ENCODE measurements at regions not wholly inside any gene's neighbourhood (a gene's known extent, or its start where the extent isn't known, plus 50 kb on each side); places are given as distances from the start of the nearest gene placed in this dataset.
A peak's percentile ranks its signal among the peaks of the same experiment; 100 is the strongest.

GRCh38 chr2:191560411-191560980 is 117.4 kb upstream of the NABP1 start:
- DNase-seq (ENCODE audit: low read depth) = no peak

- DNase-seq (ENCODE audit: low read depth) = no peak
These were observed 112.8 kb upstream of the NABP1 start for GRCh38 chr2:191565120-191565519.

GRCh38 chr2:191565647-191566198 is 112.2 kb upstream of the NABP1 start:
- peak; percentile 39 for DNase-seq (ENCODE audit: low read depth)

GRCh38 chr2:191566344-191566743 is 111.6 kb upstream of the NABP1 start:
- DNase-seq (ENCODE audit: low read depth) = peak; percentile 89

- no peak for DNase-seq (ENCODE audit: low read depth)
These were observed 110.7 kb upstream of the NABP1 start for GRCh38 chr2:191567206-191567605.

GRCh38 chr2:191569025-191569424 is 108.9 kb upstream of the NABP1 start:
- peak; percentile 33 for DNase-seq (ENCODE audit: low read depth)

- peak; percentile 68 for DNase-seq (ENCODE audit: low read depth)
These were observed 106.7 kb upstream of the NABP1 start for GRCh38 chr2:191571163-191571769.

- no peak for DNase-seq (ENCODE audit: low read depth)
These were observed 105.6 kb upstream of the NABP1 start for GRCh38 chr2:191572319-191572718.

- DNase-seq (ENCODE audit: low read depth) = no peak
These were observed 104.7 kb upstream of the NABP1 start for GRCh38 chr2:191573216-191573615.

- DNase-seq (ENCODE audit: low read depth) = peak; percentile 59
These were observed 103.7 kb upstream of the NABP1 start for GRCh38 chr2:191574232-191574631.

GRCh38 chr2:191577605-191578004 is 100.3 kb upstream of the NABP1 start:
- DNase-seq (ENCODE audit: low read depth) = no peak

- DNase-seq (ENCODE audit: low read depth) = no peak
These were observed 99.9 kb upstream of the NABP1 start for GRCh38 chr2:191578031-191578430.

- peak; percentile 27 for DNase-seq (ENCODE audit: low read depth)
These were observed 97.4 kb upstream of the NABP1 start for GRCh38 chr2:191580581-191580980.

GRCh38 chr2:191581003-191581402 is 96.9 kb upstream of the NABP1 start:
- no peak for DNase-seq (ENCODE audit: low read depth)

GRCh38 chr2:191582355-191582754 is 95.6 kb upstream of the NABP1 start:
- peak; percentile 96 for DNase-seq (ENCODE audit: low read depth)

GRCh38 chr2:191591025-191591424 is 86.9 kb upstream of the NABP1 start:
- DNase-seq (ENCODE audit: low read depth) = no peak

GRCh38 chr2:191593622-191594385 is 84.1 kb upstream of the NABP1 start:
- peak; percentile 90 for DNase-seq (ENCODE audit: low read depth)

- no peak for DNase-seq (ENCODE audit: low read depth)
These were observed 80.7 kb upstream of the NABP1 start for GRCh38 chr2:191597186-191597751.

- DNase-seq (ENCODE audit: low read depth) = peak; percentile 39
These were observed 79.6 kb upstream of the NABP1 start for GRCh38 chr2:191598296-191598695.

GRCh38 chr2:191601060-191601459 is 76.9 kb upstream of the NABP1 start:
- DNase-seq (ENCODE audit: low read depth) = no peak

- no peak for DNase-seq (ENCODE audit: low read depth)
These were observed 73.8 kb upstream of the NABP1 start for GRCh38 chr2:191604154-191604553.

GRCh38 chr2:191607096-191607495 is 70.8 kb upstream of the NABP1 start:
- no peak for DNase-seq (ENCODE audit: low read depth)

- peak; percentile 33 for DNase-seq (ENCODE audit: low read depth)
These were observed 67.2 kb upstream of the NABP1 start for GRCh38 chr2:191610756-191611155.

All from ELR (cell line).